A549 (cell line): ENCODE measurements at regions not wholly inside any gene's neighbourhood (a gene's known extent, or its start where the extent isn't known, plus 50 kb on each side); places are given as distances from the start of the nearest gene placed in this dataset.

ENCODE experiments used
- ATAC-seq, 2 experiments: fragments of 200-7000 bp in 1 of 2; fragments of >200 bp in 1 of 2; cut with Nextera tagmentation in 1 of 2; cut with Tn5 transposase in 1 of 2; 3 replicates each; pipeline versions ENCODE4 v1.8.0 to v1.9.1; 2018 to 2020; ENCODE audit warnings: mild to moderate bottlenecking in 1 of 2, moderate library complexity in 1 of 2
- CTCF ChIA-PET: fragments of 300-600 bp; sonication (Branson Sonifier 250); formaldehyde crosslinking; extraction: SDS; loops from one replicate; lab custom pipeline; 2021; ENCODE audit warnings: antibody characterized with exemption, inconsistent platforms; lab: Yijun Ruan, JAX
- POLR2A ChIA-PET: fragments of 350-600 bp; formaldehyde crosslinking; extraction: SDS; loops from one replicate; lab custom pipeline; 2021; ENCODE audit warnings: antibody characterized with exemption, inconsistent platforms; lab: Yijun Ruan, JAX
- DNase-seq, 2 experiments: peaks; one replicate each; pipeline versions ENCODE4 v3.0.0 to v3.0.0-alpha.2; 2011 to 2016; ENCODE audit warnings: low read depth in 1 of 2, low spot score in 1 of 2
- FAIRE-seq: peaks from 2 replicates; lab custom pipeline; 2011; peaks lifted over from hg19 to GRCh38; lab: Jason Lieb, UNC
- H3K27ac ChIP-seq, 2 experiments: fragments of >200 bp; sonication (Bioruptor Twin); formaldehyde crosslinking; 3 replicates each; pipeline ENCODE4 v1.5.1; 2016 to 2017
- H3K4me1 ChIP-seq: fragments of >200 bp; sonication (Bioruptor Twin); formaldehyde crosslinking; 3 replicates; pipeline ENCODE4 v1.6.1; 2016
- H3K4me2 ChIP-seq: fragments of >200 bp; sonication (Bioruptor Twin); formaldehyde crosslinking; 3 replicates; pipeline ENCODE4 v1.6.1; 2016
- H3K4me3 ChIP-seq: fragments of >200 bp; sonication (Bioruptor Twin); formaldehyde crosslinking; 3 replicates; pipeline ENCODE4 v1.5.1; 2016
- H3K9me3 ChIP-seq: fragments of >200 bp; sonication (Bioruptor Twin); formaldehyde crosslinking; 3 replicates; pipeline ENCODE4 v1.6.1; 2016
- BHLHE40 ChIP-seq: IDR thresholded peaks from 2 replicates; pipeline ENCODE4 v1.6.1; 2012; ENCODE audit warnings: low read depth, low read length, inconsistent platforms
- CBX2 ChIP-seq: fragments of 200-600 bp; sonication (generic); IDR thresholded peaks from 2 replicates; pipeline ENCODE4 v1.6.1; 2016; ENCODE audit warnings: low read depth, mild to moderate bottlenecking, borderline replicate concordance
- CHD2 ChIP-seq: fragments of 150-350 bp; IDR thresholded peaks from 2 replicates; pipeline ENCODE4 v1.6.1; 2014; ENCODE audit warnings: low read length; ENCODE audit not compliant: partially characterized antibody
- CHD4 ChIP-seq: fragments of 200-600 bp; sonication (generic); IDR thresholded peaks from 2 replicates; pipeline ENCODE4 v1.6.1; 2016; ENCODE audit warnings: antibody characterized with exemption, mild to moderate bottlenecking, borderline replicate concordance
- EHMT2 ChIP-seq: fragments of 200-600 bp; sonication (generic); IDR thresholded peaks from 2 replicates; pipeline ENCODE4 v1.6.1; 2016; ENCODE audit warnings: antibody characterized with exemption, low read depth, mild to moderate bottlenecking, moderate library complexity
- GATA3 ChIP-seq: IDR thresholded peaks from 2 replicates; pipeline ENCODE4 v1.6.1; 2012; ENCODE audit warnings: borderline replicate concordance
- HEYL ChIP-seq: fragments of 250-450 bp; sonication (Bioruptor Pico); IDR thresholded peaks from 2 replicates; pipeline ENCODE4 v1.8.0; 2021; ENCODE audit warnings: mild to moderate bottlenecking, moderate library complexity
- HOXA7 ChIP-seq: fragments of 250-450 bp; sonication (Bioruptor Pico); IDR thresholded peaks from 2 replicates; pipeline ENCODE4 v1.5.0; 2020; ENCODE audit warnings: mild to moderate bottlenecking, moderate library complexity
- HOXB13 ChIP-seq: fragments of 250-450 bp; sonication (Bioruptor Pico); IDR thresholded peaks from 2 replicates; pipeline ENCODE4 v1.5.0; 2020; ENCODE audit warnings: low read depth, mild to moderate bottlenecking, moderate library complexity
- JUN ChIP-seq, 2 experiments: fragments of >200 bp; sonication (Bioruptor Twin); formaldehyde crosslinking; IDR thresholded peaks; 2 replicates in 1 of 2; 3 replicates in 1 of 2; pipeline ENCODE4 v1.6.1; 2016 to 2017
- JUNB ChIP-seq: fragments of >200 bp; sonication (Bioruptor Twin); formaldehyde crosslinking; IDR thresholded peaks from 2 replicates; pipeline ENCODE4 v1.6.1; 2016
- MAFK ChIP-seq: fragments of 450-650 bp; IDR thresholded peaks from 2 replicates; pipeline ENCODE4 v1.6.1; 2014; ENCODE audit not compliant: partially characterized antibody
- MAZ ChIP-seq: fragments of 150-350 bp; IDR thresholded peaks from 2 replicates; pipeline ENCODE4 v1.6.1; 2014; ENCODE audit warnings: antibody characterized with exemption, low read depth, low read length, borderline replicate concordance
- NFE2L2 ChIP-seq: fragments of 150-350 bp; conservative IDR thresholded peaks from 2 replicates; pipeline ENCODE4 v1.6.1; 2014; ENCODE audit warnings: low read length
- NPAS2 ChIP-seq: fragments of 250-450 bp; sonication (Bioruptor Pico); IDR thresholded peaks from 2 replicates; pipeline ENCODE4 v1.8.0; 2022; ENCODE audit warnings: mild to moderate bottlenecking, moderate library complexity, borderline replicate concordance
- PHF8 ChIP-seq: fragments of 200-600 bp; sonication (generic); IDR thresholded peaks from 2 replicates; pipeline ENCODE4 v1.6.1; 2016; ENCODE audit warnings: low read depth, mild to moderate bottlenecking, antibody characterized with exemption, moderate library complexity, borderline replicate concordance
- POLR2A ChIP-seq: IDR thresholded peaks from 2 replicates; pipeline ENCODE4 v1.6.1; 2012; ENCODE audit warnings: mild to moderate bottlenecking, low read length
- POLR2AphosphoS2 ChIP-seq: conservative IDR thresholded peaks from 2 replicates; pipeline ENCODE4 v1.6.1; 2012; ENCODE audit warnings: low read length, improper control_type of control experiment, inconsistent platforms
- RAD21 ChIP-seq, 2 experiments: fragments of >200 bp in 1 of 2; sonication (Bioruptor Twin) in 1 of 2; formaldehyde crosslinking in 1 of 2; IDR thresholded peaks in 1 of 2; conservative IDR thresholded peaks in 1 of 2; 2 replicates in 1 of 2; 3 replicates in 1 of 2; pipeline ENCODE4 v1.6.1; 2012 to 2018; ENCODE audit warnings: inconsistent platforms in 1 of 2
- RFX5 ChIP-seq: fragments of 450-650 bp; IDR thresholded peaks from 2 replicates; pipeline ENCODE4 v1.7.1; 2014; ENCODE audit warnings: antibody characterized with exemption, mild to moderate bottlenecking, moderate library complexity
- SMC3 ChIP-seq: fragments of >200 bp; sonication (Bioruptor Twin); formaldehyde crosslinking; IDR thresholded peaks from 3 replicates; pipeline ENCODE4 v1.6.1; 2018; ENCODE audit warnings: inconsistent platforms
- TP53 ChIP-seq: fragments of 250-450 bp; sonication (Bioruptor Pico); IDR thresholded peaks from 2 replicates; pipeline ENCODE4 v1.5.0; 2021; ENCODE audit warnings: mild to moderate bottlenecking, moderate library complexity
- ZC3H11A ChIP-seq: fragments of 450-650 bp; IDR thresholded peaks from 2 replicates; pipeline ENCODE4 v1.6.1; 2014; ENCODE audit warnings: antibody characterized with exemption, mild to moderate bottlenecking
- ZNF302 ChIP-seq: fragments of 250-450 bp; sonication (Bioruptor Pico); IDR thresholded peaks from 2 replicates; pipeline ENCODE4 v1.9.0; 2021; ENCODE audit warnings: inconsistent platforms, mild to moderate bottlenecking, moderate library complexity
- WGBS: methylation state at CpG from one replicate; pipeline ENCODE4 v1.1.6; 2017; ENCODE audit errors: missing lambda C conversion rate; 5-methylcytosine and 5-hydroxymethylcytosine counted together
- TF ChIP-seq, protein P1 (sequence below): fragments of 450-650 bp; IDR thresholded peaks from 2 replicates; pipeline ENCODE4 v1.6.1; 2014; ENCODE audit warnings: antibody characterized with exemption
- TF ChIP-seq, protein P2 (sequence below): fragments of 250-450 bp; sonication (Bioruptor Pico); IDR thresholded peaks from 2 replicates; pipeline ENCODE4 v1.5.0; 2020; ENCODE audit warnings: low read depth, mild to moderate bottlenecking, moderate library complexity
- TF ChIP-seq, protein P3 (sequence below): fragments of 150-350 bp; IDR thresholded peaks from 2 replicates; pipeline ENCODE4 v1.6.1; 2014; ENCODE audit warnings: low read depth, mild to moderate bottlenecking, low read length
- TF ChIP-seq, protein P4 (sequence below): fragments of >200 bp; sonication (Bioruptor Twin); formaldehyde crosslinking; IDR thresholded peaks from 2 replicates; pipeline ENCODE4 v1.6.1; 2016
- TF ChIP-seq, protein P5 (sequence below): IDR thresholded peaks from 2 replicates; pipeline ENCODE4 v1.6.1; 2012

DNA sequence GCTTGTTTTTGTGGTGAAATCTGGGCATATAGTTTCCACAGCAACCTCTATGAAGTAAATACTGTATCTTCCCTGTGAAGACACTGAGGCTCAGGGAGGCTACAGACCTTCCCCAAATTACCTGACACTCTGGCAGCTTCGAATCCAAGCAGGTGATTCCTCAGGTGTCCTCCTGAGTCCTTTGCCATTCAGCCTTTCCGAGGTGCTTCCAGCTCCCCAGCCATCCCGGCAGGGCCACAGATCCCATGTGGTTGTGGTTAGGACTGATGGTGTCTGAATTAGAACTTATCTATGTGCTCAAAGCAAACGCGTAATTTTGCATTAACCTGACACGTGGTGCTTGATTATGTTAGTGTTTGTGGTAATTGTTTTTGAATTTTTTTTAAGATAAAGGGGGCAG is 785.6 kb downstream of the BRD1 start:
- ATAC-seq (no peak), FAIRE-seq (no peak), DNase-seq (no peak)
- H3K9me3 ChIP-seq = no peaks in the 10 kb centered on the region
- POLR2A ChIA-PET = no interaction called here
- TF ChIP-seq HEYL (CRISPR knock-in tag) (no peak), ZNF302 (CRISPR knock-in tag) (no peak), NPAS2 (no peak), TP53 (CRISPR knock-in tag) (no peak), BHLHE40 (no peak), NFE2L2 (no peak), RFX5 (no peak)
- TF ChIP-seq, protein P1, sequence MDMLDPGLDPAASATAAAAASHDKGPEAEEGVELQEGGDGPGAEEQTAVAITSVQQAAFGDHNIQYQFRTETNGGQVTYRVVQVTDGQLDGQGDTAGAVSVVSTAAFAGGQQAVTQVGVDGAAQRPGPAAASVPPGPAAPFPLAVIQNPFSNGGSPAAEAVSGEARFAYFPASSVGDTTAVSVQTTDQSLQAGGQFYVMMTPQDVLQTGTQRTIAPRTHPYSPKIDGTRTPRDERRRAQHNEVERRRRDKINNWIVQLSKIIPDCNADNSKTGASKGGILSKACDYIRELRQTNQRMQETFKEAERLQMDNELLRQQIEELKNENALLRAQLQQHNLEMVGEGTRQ = no peak
- no peak overlapping the region for H3K27ac ChIP-seq
- no peak overlapping the region for H3K4me2 ChIP-seq
- no peak overlapping the region for H3K4me3 ChIP-seq
- CTCF ChIA-PET = interaction anchor here (6.6 kb wide), 1 partner anchor 262 kb away, joined by 98 read pairs; no protein-coding TSS in a partner anchor
- WGBS = 36% methylated on average over 6 of the region's 6 CpGs
- no peaks in the 10 kb centered on the region for H3K4me1 ChIP-seq

DNA sequence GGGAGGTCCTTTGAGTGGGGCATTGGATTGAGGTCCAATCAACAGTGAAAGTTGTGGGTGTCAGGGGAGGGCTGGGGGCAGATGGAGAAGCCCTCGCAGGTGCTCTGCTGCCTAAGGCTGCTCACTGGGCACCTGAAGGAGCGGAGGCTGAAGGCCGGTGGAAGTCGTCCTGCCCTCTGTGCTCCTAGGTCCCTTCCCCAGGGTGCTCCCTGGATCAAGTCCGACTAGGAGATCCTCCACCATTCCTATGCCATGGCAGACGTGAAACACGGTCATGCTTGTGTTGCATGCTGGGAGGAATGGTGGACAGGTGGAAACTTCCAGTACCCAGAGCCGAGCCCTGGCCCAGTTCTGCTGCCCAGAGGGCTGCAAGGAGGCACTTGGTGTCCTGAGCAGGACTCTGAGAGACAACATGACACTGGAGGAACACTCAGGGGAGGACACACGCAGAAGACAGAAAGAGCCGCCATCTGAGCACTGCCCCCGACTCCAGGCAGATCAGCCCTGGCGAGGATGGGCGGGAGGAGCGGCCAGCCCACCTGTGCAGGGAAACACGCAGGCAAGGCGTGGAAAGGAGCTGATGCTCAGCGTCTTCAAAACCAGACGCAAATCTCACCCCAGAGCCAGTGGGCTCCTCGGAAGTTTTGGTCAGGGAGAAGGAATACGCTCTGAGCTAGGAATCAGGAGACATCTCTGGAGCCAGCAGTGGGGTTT is 786.8 kb downstream of the BRD1 start:
- DNase-seq (no peak), ATAC-seq (no peak), FAIRE-seq (no peak)
- ChIA-PET POLR2A (no interaction called here), CTCF (interaction anchor here (1.2 to 1.5 kb wide), 2 partner anchors 264 to 592 kb away, joined by 3 read pairs; no protein-coding TSS in a partner anchor)
- H3K27ac ChIP-seq = no peak overlapping the region
- no peaks in the 10 kb centered on the region for H3K9me3 ChIP-seq
- 31% methylated on average over 11 of the region's 20 CpGs for WGBS
- H3K4me3 ChIP-seq = no peak overlapping the region
- TF ChIP-seq JUNB (no peak), PHF8 (no peak), CHD2 (no peak), EHMT2 (no peak), POLR2A (no peak), JUN (IDR thresholded peaks at IDR 0.05) (no peak), GATA3 (no peak), ZC3H11A (no peak), TP53 (CRISPR knock-in tag) (no peak), CBX2 (no peak), NFE2L2 (no peak), MAZ (no peak), ZNF302 (CRISPR knock-in tag) (no peak)
- TF ChIP-seq, protein P2, sequence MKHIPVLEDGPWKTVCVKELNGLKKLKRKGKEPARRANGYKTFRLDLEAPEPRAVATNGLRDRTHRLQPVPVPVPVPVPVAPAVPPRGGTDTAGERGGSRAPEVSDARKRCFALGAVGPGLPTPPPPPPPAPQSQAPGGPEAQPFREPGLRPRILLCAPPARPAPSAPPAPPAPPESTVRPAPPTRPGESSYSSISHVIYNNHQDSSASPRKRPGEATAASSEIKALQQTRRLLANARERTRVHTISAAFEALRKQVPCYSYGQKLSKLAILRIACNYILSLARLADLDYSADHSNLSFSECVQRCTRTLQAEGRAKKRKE (CRISPR knock-in tag) = no peak
- TF ChIP-seq, protein P3, sequence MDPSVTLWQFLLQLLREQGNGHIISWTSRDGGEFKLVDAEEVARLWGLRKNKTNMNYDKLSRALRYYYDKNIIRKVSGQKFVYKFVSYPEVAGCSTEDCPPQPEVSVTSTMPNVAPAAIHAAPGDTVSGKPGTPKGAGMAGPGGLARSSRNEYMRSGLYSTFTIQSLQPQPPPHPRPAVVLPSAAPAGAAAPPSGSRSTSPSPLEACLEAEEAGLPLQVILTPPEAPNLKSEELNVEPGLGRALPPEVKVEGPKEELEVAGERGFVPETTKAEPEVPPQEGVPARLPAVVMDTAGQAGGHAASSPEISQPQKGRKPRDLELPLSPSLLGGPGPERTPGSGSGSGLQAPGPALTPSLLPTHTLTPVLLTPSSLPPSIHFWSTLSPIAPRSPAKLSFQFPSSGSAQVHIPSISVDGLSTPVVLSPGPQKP = no peak
- TF ChIP-seq, protein P4, sequence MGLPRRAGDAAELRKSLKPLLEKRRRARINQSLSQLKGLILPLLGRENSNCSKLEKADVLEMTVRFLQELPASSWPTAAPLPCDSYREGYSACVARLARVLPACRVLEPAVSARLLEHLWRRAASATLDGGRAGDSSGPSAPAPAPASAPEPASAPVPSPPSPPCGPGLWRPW = no peak
- H3K4me2 ChIP-seq = no peak overlapping the region
- no peaks in the 10 kb centered on the region for H3K4me1 ChIP-seq

DNA sequence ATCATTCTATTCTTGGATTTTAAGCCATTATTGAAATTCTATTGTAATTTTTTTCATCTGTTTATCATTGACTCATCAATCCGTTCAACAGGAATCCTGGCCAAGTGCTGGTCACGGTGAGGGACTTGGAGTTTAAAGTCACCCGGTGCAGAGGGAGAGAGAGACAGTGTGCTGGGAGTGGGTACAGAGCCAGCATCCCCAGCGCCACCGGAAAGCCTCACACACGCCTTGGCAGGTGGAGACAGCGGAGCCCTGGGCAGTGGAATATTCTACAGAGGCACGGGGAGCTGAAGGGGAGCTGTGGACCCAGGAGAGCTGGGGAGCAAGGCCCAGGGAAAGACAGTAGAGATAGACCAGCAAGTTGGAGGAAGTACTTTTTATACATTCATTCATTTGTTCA is 787.6 kb downstream of the BRD1 start:
- H3K27ac ChIP-seq = no peak overlapping the region
- no peak overlapping the region for H3K4me2 ChIP-seq
- ChIA-PET CTCF (interaction anchor here (1.2 to 1.5 kb wide), 2 partner anchors 265 to 593 kb away, joined by 3 read pairs; no protein-coding TSS in a partner anchor), POLR2A (no interaction called here)
- H3K4me1 ChIP-seq = no peaks in the 10 kb centered on the region
- WGBS = 3% methylated on average over 6 of the region's 8 CpGs
- H3K9me3 ChIP-seq = no peaks in the 10 kb centered on the region
- no peak for FAIRE-seq
- ATAC-seq = no peak
- TF ChIP-seq MAZ = no peak
- no peak for TF ChIP-seq RAD21 (conservative IDR thresholded peaks at IDR 0.05 in 1 of 2, IDR thresholded peaks at IDR 0.05 in 1 of 2)
- no peak for TF ChIP-seq HOXB13 (CRISPR knock-in tag)
- TF ChIP-seq HOXA7 (CRISPR knock-in tag) = no peak
- no peak for TF ChIP-seq CHD4
- no peak for TF ChIP-seq MAFK
- no peak for TF ChIP-seq SMC3
- TF ChIP-seq, protein P1 = no peak
- no peak for TF ChIP-seq ZC3H11A
- TF ChIP-seq JUN (IDR thresholded peaks at IDR 0.05) = no peak
- no peak for TF ChIP-seq RFX5
- no peak for TF ChIP-seq BHLHE40
- TF ChIP-seq POLR2AphosphoS2 = no peak
- TF ChIP-seq, protein P5, sequence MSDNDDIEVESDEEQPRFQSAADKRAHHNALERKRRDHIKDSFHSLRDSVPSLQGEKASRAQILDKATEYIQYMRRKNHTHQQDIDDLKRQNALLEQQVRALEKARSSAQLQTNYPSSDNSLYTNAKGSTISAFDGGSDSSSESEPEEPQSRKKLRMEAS = no peak
- TF ChIP-seq, all 56 proteins: peak for 0
- H3K4me3 ChIP-seq = no peak overlapping the region
- no peak for DNase-seq
